HG02763 (cell line): ENCODE measurements at regions not wholly inside any gene's neighbourhood (a gene's known extent, or its start where the extent isn't known, plus 50 kb on each side); places are given as distances from the start of the nearest gene placed in this dataset.
A peak's percentile ranks its signal among the peaks of the same experiment; 100 is the strongest.

Experiments
- ATAC-seq: cut with Tn5 transposase; IDR thresholded peaks from one replicate; pipeline ENCODE4 v1.9.1; 2021; ENCODE audit warnings: mild to moderate bottlenecking, moderate library complexity; ENCODE audit not compliant: unreplicated experiment

DNA sequence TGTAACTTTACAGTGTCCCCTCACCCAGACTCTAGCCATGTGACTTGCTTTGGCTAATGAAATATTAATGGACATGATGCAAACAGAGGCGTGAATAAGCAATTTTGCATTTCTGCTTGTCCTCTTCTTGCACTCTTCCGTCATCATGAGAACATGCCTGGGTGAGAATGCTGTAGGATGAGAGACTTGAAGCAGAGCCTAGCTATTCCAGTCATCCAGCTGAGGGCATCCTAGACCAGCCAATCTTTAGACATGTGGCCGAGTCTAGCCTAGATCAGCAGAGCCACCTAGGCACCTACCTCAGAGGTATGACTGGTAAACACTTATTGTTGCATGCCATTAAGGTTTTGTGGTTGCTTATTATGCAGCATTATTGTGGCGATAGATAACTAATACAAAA, 450.5 kb upstream of the AZI2 start:
- no peak for ATAC-seq

DNA sequence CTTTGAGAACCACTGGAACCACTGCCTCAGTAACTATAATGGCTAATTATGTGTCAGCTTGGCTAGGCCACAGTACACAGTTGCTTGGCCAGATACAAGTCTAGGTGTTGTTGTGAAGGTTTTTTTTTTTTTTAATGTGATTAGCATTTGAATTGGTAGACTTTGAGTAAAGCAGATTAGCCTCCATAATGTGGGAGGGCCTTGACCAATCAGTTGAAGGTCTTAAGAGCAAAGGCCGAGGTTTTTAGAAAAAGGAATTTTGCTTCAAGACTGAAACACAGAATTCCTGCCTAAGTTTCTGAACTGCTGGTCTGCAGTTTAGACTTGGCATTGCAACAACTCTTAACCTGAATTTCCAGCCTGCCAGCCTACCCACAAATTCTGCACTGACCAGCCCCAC, 451.6 kb upstream of the AZI2 start:
- no peak for ATAC-seq

GRCh38 chr3:28808068-28808467, 459.4 kb upstream of the AZI2 start:
- ATAC-seq, result no peak

GRCh38 chr3:28816017-28816416, 464.9 kb upstream of the RBMS3 start:
- no peak for ATAC-seq

DNA sequence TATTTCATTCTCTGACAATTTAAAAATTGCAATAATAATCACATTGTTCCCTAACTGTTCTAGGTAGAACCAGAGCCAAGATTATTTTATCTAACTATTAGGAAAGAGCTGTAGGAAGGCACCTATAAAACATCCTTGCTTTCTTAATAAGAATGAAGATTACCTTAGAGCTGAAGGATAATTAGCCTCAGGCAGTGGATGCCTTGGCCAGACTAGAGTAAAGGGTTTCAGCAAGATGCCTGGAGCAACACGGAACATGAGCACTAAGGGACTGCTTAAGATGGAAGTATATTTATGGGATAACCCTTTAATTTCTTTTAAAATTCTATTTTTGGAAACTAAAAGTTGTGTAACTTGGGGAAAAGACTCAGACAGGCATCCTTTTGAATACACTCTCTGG, 456.6 kb upstream of the RBMS3 start:
- no peak for ATAC-seq

GRCh38 chr3:28826840-28827239, 454.0 kb upstream of the RBMS3 start:
- ATAC-seq, result no peak

DNA sequence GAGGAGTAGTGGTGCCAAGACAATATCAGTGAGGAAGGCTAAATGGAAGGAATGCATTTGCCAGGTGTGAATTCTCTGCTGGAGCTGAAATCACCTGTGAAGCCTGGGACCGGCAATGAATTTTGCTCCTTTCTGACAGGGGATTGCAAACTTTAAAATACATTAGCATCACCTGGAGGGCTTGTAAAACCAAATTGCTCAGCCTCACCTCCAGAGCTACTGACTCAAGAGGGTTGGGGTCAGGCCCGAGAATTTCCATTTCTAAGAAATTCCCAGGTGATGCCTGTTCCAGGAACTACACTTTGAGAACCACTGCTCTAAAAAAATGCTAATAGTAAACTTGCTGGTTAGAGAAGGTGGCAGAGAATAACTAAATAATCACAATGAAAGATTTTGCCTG, 445.6 kb upstream of the RBMS3 start:
- ATAC-seq, result no peak

- no peak for ATAC-seq
Measured at GRCh38 chr3:28835751-28836150, 445.1 kb upstream of the RBMS3 start.

DNA sequence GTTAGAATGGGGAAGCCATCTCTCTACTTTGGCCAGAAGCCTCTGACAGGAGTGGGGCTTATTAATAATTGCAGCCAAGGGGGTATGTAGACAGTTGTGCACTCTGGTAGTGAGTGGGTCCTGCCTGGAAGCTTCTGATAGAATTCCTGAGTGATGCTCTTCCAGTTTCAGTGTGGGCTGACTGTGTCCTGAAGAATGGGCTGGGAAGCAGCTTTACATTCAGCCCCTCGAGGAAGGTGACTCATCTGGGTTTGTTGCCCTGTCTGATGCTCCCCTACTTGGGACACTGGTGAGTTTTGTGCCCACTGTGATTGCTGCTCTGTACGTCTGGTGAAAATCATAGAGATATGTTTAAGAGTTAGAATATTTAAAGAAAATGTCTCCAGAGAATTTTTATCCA, 444.7 kb upstream of the RBMS3 start:
- ATAC-seq, result no peak

GRCh38 chr3:28840976-28841376, 439.9 kb upstream of the RBMS3 start:
- peak; percentile 75 for ATAC-seq

DNA sequence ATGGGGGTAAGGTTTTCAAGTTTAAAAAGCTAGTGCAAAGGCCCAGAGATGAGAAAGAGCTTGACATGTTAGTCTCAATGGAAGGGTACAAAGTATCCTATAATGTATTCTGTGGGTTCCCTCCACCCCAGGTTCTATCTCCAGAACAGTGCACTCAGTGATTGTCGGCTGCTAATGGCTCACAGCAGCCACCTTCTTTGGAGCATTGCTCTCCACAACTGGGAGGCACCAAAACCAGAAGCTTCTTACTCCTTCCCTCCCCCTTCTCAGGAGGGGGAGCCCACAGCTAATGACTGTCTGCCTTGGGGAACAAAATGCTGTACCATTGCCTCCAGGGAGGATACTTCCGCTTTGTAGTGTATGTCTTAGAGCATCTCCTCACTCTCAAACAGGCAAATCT, 439.4 kb upstream of the RBMS3 start:
- ATAC-seq, result peak; percentile 21

GRCh38 chr3:28844298-28845005, 436.4 kb upstream of the RBMS3 start:
- no peak for ATAC-seq

GRCh38 chr3:28845006-28845324, 435.9 kb upstream of the RBMS3 start:
- no peak for ATAC-seq

GRCh38 chr3:28846971-28847478, 433.8 kb upstream of the RBMS3 start:
- ATAC-seq, result no peak

GRCh38 chr3:28847736-28848135, 433.1 kb upstream of the RBMS3 start:
- ATAC-seq, result no peak

GRCh38 chr3:28850186-28850585, 430.7 kb upstream of the RBMS3 start:
- no peak for ATAC-seq

DNA sequence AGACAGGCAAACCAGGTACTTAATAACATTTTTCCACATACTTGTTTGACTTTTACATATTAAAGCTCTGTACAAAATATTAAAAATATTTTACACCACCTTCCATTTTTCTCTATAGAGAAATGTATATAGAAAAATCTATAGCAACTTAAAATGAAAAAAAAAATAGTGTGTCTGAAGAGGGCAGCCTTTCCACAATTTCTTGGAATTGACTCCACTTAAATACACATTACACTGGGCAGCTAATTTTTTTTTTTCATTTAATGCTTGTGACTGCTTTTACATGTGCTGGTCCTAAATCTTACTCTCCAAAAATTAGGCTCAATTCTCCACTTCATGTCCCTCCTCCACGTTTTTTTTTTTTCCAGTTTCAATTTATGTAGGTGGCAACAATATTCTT, 427.0 kb upstream of the RBMS3 start:
- ATAC-seq, result no peak

DNA sequence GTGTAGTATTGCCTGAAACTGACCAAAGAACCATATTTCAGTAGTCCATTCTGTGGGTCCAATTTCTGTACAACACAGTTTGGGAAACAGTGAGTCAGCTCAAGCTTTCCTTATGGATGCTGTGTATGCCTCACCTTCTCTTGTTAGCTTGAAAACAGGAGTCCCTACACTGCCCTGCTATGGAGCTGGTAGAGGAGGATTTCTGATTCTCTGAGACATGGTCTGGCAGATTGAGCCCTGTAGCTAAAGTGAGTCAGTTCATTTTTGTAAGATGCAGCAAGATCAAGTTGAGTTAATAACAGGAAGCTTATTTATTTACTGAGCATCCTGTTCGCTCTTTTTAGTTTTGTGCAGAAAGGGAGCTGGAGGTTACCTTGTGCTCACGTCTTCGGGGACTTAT, 424.1 kb upstream of the RBMS3 start:
- ATAC-seq, result no peak

DNA sequence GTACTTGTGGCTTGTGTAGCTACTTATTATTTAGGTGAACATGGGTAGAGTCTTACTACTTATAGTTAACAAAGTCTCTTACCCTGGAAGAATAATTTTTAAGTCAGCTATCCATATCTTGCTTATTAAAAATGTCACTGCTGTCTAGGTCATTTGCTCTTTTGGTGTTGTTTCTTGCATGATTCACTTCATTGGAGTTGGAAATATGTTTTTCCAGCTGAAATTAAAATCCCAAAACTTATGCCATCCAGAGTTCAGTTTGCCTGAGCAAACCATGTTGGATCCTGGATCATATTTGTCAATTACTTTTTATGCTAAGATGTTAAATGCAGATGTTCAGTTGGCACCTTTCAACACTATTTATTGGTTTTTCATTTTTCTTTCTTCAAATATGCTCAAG, 421.0 kb upstream of the RBMS3 start:
- no peak for ATAC-seq

- no peak for ATAC-seq
Measured at GRCh38 chr3:28860307-28860706, 420.6 kb upstream of the RBMS3 start.

GRCh38 chr3:28863186-28863585, 417.7 kb upstream of the RBMS3 start:
- ATAC-seq, result no peak

DNA sequence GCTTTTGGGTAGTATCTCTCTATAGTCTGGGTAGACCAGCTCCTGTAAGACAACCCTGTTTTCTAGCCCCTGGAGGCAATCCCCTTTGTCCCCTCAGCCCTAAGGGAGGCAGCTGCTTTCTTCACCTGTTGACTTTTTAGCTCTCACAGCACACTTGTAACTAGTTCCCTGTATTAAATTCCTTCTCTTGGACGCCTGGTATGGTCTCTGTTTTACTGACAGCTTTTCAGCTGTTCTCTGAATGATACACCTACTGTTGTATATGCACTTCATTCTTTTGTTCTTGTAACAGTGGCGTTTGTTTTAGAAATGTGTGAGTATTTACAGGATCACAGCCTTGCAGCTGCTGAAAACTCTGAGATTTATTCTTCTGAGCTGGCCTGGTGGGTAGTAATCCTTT, 413.0 kb upstream of the RBMS3 start:
- ATAC-seq, result no peak

- no peak for ATAC-seq
Measured at GRCh38 chr3:28868897-28869296, 412.0 kb upstream of the RBMS3 start.
